GM18907 (cell line): ENCODE measurements at regions not wholly inside any gene's neighbourhood (a gene's known extent, or its start where the extent isn't known, plus 50 kb on each side); places are given as distances from the start of the nearest gene placed in this dataset.
A peak's percentile ranks its signal among the peaks of the same experiment; 100 is the strongest.
"Not testable (repeated sequence)": the region's sequence is repeated elsewhere in the genome, so short reads cannot be mapped to it uniquely, and the experiment has no call there.

Source experiments
- ATAC-seq: cut with Tn5 transposase; IDR thresholded peaks from one replicate; pipeline ENCODE4 v1.9.1; 2021; ENCODE audit warnings: mild to moderate bottlenecking, moderate library complexity; ENCODE audit not compliant: unreplicated experiment

GRCh38 chr6:63476302-63476701 lies 96.0 kb upstream of the LOC128125822 start:
- ATAC-seq = no peak

GRCh38 chr6:63477422-63478040 lies 94.7 kb upstream of the LOC128125822 start:
- no peak for ATAC-seq

- no peak for ATAC-seq
These were observed 93.5 kb upstream of the LOC128125822 start for GRCh38 chr6:63478734-63479133.

GRCh38 chr6:63486196-63486595 lies 86.1 kb upstream of the LOC128125822 start:
- ATAC-seq = no peak

GRCh38 chr6:63487103-63487813 lies 85.0 kb upstream of the LOC128125822 start:
- ATAC-seq = no peak

- no peak for ATAC-seq
These were observed 81.2 kb upstream of the LOC128125822 start for GRCh38 chr6:63491119-63491518.

- no peak for ATAC-seq
These were observed 79.8 kb upstream of the LOC128125822 start for GRCh38 chr6:63492476-63492875.

GRCh38 chr6:63493557-63493956 lies 78.7 kb upstream of the LOC128125822 start:
- ATAC-seq = no peak

GRCh38 chr6:63496361-63496804 lies 75.9 kb upstream of the LOC128125822 start:
- no peak for ATAC-seq

GRCh38 chr6:63502156-63502555 lies 70.1 kb upstream of the LOC128125822 start:
- no peak for ATAC-seq

- ATAC-seq = no peak
These were observed 69.1 kb upstream of the LOC128125822 start for GRCh38 chr6:63503199-63503598.

- peak; percentile 98 for ATAC-seq
These were observed 67.4 kb upstream of the LOC128125822 start for GRCh38 chr6:63504777-63505384.

- ATAC-seq = no peak
These were observed 65.2 kb upstream of the LOC128125822 start for GRCh38 chr6:63507096-63507495.

GRCh38 chr6:63509652-63510352 lies 62.5 kb upstream of the LOC128125822 start:
- ATAC-seq = no peak

- ATAC-seq = no peak
These were observed 62.0 kb upstream of the LOC128125822 start for GRCh38 chr6:63510353-63510686.

GRCh38 chr6:63510849-63511248 lies 61.4 kb upstream of the LOC128125822 start:
- no peak for ATAC-seq

GRCh38 chr6:63514488-63515173 lies 57.6 kb upstream of the LOC128125822 start:
- ATAC-seq = no peak

- not testable (repeated sequence) for ATAC-seq
These were observed 57.1 kb upstream of the LOC128125822 start for GRCh38 chr6:63515227-63515626.

- no peak for ATAC-seq
These were observed 55.9 kb upstream of the LOC128125822 start for GRCh38 chr6:63516186-63516944.

GRCh38 chr6:63517221-63517620 lies 55.1 kb upstream of the LOC128125822 start:
- no peak for ATAC-seq
